Stimulated activated naive CD4-positive, alpha-beta T cell (primary cell): ENCODE measurements at regions not wholly inside any gene's neighbourhood (a gene's known extent, or its start where the extent isn't known, plus 50 kb on each side); places are given as distances from the start of the nearest gene placed in this dataset.
"Not testable (repeated sequence)": the region's sequence is repeated elsewhere in the genome, so short reads cannot be mapped to it uniquely, and the experiment has no call there.

Source experiments
- DNase-seq, 6 experiments: peaks; one replicate each; lab custom pipeline; 2025; lab: John Stamatoyannopoulos, UW

DNA sequence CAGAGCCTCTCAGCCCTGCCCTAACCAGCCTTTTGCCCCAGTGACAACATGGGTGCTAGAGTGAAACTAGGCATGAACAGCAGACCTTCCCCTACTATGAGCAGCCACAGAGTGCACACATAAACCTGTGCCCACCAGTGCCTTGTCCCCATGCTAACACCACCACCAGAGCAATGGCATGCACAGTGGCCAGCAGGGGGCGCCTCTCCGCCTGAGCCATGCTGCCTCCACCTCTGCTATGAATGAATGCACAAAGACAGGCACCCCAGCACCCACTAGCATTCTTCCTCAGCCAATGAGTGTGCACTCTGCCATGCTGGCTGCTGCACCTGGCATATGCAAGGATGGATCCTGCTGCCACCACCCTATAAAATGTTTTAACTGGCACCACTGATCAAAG is 286.9 kb upstream of the FGF16 start:
- DNase-seq = peak in 1 of 6 experiments; percentile 3

DNA sequence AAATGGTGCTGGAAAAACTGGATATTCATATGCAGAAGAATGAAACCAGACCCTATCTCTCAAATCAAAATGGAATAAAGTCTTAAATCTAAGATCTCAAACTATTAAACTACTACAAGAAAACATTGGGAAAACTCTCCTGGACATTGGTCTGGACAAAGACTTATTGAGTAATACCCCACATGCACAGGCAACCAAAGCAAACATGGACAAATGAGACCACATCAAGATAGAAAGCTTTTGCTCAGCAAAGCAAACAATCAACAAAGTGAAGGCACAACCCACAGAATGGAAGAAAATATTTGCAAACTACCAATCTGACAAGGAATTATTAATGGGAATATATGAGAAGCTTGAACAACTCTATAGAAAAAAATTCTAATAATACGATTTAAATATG is 284.4 kb upstream of the FGF16 start:
- DNase-seq = no peak

DNA sequence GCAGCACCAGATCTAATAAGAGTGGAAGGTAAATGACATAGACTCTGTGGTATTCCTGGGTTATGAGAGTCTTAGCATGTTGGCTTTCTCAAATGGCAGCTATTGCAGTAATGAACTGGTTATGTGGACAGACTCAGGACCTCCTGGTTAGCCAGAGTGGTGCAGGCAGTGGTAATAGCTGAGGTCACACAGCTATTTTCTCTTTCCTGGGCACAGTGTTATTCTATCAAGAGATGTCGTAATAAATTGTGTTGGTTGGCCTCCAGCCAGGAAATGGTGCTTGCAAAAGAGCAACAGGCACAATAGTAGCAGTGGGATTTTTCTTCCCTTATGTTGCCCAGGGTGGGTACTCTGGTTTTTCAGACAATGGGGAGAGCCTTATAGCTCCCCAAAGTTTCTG is 279.2 kb upstream of the FGF16 start:
- DNase-seq = no peak

DNA sequence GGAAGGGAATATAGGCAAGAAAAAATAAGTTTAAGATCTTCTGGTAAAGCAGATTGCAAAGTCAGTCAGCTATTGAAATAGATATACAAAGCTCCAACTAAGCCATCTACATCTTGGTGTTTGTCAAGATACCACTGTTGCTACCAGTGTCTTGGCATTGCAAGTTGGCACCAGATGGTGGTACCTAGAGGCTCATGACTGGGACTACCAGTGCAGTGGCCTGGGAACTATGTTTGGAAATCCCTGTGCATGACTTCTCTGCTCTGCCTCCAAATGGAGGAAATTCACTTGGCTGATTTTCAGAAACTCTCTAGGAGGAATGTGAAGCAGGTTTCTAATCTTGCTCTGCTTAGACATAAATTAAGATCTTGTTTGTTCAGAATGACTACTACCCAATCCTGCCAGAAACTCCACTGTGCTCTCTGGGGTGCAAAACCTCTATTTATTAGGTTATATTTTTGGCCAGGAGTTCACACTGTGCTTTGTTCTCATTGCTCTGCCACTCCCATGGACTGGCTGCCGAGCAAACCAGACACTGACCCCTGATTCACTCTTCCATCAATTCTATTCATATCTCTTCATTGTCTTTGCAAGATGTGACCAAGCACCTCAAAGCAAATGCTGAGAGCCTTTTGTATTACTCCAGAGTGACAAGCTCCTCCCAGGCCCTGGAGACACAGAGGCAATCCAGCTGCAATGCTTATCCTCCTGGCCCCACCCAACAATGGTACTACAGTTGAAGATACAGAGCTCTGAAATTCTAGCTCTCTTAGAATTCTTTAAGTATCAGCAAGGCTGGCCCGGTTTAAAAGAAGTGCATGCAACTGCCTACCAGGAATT is 272.3 kb upstream of the FGF16 start:
- no peak for DNase-seq

DNA sequence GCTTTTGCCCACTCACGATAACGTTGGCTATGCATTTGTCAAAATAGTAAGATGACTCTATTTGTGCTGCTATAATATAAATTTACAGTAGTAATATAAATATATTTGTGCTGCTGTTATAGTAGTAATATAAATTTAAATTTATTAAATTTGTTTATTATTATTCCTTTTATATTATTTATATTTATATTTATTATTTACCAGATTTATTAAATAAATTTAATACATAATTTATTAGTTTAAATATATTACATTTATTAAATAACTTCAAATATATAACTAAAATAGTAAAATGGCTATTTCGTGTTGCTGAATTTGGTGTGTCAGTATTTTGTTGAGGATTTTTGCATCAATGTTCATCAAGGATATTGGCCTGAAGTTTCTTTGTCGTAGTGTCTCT is 246.5 kb upstream of the FGF16 start:
- DNase-seq = no peak

DNA sequence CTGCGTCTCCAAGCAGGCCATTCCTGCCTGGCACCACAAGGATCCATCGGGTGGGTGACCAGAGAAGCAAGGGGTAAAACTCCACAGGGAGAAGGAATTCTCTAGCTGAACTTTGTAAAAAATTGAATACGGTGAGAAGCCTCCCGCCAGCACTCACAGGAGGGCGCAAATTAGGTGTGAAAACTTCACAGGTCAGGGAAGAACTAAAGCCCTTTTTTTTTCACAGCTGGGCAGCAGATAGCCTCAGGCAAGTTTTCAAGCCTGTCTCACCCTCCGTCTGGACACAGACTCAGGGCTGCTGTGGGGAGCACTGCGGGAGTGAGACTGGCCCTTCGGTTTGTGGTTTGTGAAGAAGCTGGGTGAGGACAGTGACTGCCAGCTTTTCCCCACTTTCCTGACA is 224.1 kb upstream of the FGF16 start:
- no peak for DNase-seq

DNA sequence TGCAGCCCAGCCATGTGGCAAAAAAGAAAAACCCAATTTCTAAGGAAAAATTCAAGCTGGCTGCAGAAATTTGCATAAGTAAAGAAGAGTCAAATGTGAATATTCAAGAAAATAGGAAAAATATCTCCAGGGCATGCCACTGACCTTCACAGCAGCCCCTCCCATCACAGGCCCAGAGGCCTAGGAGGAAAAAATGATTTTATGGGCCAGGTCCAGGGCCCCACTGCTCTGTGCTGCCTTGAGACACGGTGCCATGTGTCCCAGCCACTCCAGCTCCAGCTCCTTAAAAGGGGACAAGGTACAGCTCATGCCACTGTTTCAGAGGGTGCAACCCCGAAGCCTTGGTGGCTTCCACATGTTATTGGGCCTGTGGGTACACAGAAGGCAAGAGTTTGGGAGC is 182.7 kb upstream of the FGF16 start:
- DNase-seq = no peak

DNA sequence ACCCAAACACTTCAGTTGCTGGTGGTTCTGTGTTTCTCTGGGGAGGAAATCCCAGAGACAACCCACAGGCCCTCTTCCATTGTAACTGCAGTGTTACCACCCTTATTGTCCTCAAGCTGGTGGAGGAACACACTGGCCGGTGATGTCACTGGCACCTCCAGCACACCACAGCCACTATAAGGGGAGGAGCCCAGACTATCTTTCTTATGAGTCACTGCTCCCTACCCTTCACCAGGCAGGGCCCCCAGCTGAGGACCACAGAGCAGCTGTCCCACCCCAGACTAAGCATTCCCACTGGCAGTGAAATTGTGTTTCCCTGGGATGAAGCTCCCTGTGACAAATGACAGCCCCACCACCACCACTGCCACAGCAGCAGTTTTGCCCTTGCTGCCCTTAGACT is 171.8 kb upstream of the FGF16 start:
- no peak for DNase-seq

DNA sequence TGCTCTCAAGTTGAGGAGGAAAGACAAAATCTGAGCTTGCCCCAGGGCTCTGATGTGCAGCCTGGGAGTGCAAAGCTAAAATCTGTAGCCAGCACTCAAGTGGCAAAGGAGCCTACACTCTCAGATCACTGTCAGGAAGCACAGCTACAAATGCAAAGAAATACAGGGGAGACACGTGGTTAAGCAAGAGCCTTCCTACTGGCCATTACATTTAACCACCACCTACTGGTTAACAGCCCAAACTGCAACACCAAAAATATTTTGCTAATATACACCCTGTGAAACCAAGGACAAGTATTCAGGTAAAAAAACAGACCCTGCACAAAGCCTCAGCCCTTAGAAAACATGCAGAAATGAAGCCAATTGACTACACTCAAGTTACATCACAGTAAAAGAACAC is 170.4 kb upstream of the FGF16 start:
- DNase-seq = no peak

DNA sequence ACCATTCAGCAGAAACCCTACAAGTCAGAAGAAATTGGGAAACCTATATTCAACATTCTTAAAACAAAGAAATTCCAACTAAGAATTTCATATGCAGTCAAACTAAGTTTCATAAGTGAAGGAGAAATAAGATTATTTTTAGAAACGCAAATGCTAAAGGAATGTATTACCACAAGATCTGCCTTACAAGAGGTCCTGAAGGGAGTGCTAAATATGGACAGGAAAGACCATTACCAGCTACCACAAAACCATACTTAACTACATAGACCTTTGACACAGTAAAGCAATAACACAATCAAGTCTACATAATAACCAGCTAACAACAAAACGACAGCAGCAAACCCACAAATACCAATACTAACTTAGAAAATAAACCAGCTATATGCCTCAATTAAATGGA is 169.3 kb upstream of the FGF16 start:
- DNase-seq = no peak

DNA sequence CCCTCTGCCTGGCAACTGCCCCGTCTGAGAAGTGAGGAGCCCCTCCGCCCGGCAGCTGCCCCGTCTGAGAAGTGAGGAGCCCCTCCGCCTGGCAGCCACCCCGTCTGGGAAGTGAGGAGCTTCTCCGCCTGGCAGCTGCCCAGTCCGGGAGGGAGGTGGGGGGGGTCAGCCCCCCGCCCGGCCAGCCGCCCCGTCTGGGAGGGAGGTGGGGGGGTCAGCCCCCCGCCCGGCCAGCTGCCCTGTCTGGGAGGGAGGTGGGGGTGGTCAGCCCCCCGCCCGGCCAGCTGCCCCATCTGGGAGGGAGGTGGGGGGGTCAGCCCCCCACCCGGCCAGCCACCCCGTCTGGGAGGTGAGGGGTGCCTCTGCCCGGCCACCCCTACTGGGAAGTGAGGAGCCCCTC is 167.8 kb upstream of the FGF16 start:
- DNase-seq = not testable (repeated sequence)

DNA sequence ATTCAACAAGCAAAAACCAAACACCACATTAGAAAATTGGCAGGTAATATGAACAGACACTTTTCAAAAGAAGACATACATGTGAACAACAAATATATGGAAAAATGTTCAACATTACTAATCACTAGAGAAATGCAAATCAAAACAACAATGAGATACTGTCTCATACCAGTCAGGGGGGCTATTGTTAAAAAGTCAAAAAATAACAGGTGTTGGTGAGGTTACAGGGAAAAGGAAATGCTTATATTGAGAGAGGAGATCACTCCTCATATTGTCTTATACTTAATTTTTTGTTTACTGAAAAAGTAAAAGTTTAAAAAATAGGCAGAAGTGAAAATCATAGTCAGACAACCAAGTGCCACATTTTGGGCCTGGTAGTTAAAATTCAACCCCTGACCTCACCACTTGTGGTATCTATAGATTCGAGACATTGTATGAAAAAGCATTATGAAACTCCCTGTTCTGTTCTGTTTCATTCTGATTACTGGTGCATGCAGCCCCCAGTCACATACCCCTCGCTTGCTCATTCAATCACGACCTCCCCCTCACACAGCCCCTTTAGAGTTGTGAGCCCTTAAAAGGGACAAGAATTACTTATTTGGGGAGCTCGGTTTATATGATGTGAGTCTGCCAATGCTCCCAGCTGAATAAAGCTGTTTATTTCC is 153.7 kb upstream of the FGF16 start:
- DNase-seq = no peak

DNA sequence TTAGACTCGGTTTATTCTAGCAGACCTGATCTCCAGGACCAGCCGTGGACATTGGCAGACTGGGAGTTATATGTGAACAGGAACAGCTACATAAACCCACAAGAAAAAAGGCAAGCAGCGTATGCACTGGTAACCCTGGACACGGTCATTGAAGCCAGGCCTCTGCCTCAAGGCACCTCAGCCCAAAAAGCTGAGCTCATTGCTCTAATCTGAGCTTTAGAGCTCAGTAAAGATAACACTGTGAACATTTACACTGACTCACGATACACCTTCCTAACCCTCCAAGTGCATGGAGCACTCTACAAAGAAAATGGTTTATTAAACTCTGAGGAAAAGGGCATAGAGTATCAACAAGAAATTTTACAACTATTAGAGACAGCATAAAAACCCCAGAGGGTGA is 148.9 kb upstream of the FGF16 start:
- no peak for DNase-seq

DNA sequence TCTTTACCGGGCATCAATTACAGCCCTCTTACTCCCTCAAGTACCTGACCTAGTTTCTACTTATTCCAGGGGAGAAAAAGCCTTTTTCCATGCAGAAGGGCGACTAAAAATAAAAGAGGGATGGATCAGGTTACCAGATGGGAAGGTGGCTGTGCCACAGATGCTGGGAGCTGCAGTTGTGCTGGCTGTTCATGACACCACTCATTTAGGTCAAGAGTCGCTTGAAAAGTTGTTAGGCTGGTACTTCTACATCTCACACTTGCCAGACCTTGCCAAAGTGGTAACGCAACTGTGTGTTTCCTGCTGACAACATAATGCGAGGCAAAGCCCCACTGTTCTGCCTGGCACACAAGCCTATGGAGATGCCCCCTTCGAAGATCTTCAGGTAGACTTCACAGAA is 148.4 kb upstream of the FGF16 start:
- no peak for DNase-seq

DNA sequence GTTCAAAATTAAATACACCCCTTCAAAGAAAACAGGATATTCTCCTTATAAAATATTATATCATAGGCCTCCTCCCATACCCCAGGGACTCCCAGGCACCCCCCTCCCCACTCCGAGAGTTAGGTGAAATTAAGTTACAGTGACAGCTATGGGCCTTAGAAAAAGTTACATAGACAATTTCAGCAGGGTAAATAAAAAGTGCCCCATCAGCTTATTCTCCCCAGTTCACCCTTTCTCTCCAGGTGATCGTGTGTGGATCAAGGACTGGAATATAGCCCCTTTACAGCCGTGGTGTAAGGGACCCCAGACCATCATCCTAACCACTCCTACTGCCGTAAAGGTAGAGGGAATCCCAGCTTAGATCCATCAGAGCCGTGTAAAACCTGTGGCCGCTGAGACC is 147.6 kb upstream of the FGF16 start:
- DNase-seq = no peak

DNA sequence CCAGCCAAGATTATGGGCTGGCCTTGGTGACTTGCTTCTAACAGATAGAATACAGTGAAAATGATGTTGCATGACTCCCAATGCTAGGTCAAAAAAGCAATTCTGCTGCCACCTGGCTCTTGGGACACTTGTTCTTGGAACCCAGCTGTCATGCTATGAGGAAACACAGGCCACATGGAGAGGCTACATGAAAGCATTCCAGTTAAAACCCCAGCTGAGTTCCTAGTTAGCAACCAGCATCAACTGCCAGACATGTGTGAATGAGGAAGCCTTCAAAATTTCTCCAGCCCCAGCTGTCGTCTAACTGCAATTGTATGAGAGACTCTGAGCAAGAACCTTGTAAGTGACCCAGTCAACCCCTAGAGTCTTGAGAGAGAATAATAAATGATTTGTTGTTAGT is 105.2 kb upstream of the FGF16 start:
- no peak for DNase-seq

DNA sequence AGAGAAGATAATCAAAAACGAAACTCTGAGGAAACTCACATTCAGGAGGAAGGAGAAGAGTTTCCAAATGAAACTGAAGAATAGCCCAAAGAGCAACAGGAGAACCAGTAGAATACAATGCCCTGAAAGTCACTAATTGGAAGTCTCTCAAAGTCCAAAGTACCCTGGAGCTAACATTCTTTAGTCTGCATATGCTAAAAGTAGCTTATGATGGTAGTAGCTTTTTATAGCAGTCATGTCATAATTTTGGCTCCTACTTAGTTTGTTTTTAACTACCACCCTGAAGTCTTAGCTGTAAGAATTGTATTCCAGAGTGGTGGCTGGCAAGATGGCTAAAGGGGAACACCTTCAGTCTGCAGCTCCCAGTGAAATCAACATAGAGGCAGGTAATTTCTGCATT is 100.3 kb upstream of the FGF16 start:
- no peak for DNase-seq

DNA sequence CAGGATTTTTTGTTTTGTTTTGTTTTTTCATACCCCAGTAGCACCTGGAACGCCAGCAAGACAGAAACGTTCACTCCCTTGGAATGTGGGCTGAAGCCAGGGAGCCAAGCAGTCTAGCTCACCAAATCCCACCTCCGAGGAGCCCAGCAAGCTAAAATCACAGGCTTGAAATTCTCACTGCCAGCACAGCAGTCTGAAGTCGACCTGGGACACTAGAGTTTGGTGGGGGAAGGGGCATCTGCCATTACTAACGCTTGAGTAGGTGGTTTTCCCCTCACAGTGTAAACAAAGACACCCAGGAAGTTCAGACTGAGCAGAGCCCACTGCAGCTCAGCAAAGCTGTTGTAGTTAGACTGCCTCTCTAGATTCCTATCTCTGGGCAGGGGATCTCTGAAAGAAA is 99.6 kb upstream of the FGF16 start:
- DNase-seq = no peak

DNA sequence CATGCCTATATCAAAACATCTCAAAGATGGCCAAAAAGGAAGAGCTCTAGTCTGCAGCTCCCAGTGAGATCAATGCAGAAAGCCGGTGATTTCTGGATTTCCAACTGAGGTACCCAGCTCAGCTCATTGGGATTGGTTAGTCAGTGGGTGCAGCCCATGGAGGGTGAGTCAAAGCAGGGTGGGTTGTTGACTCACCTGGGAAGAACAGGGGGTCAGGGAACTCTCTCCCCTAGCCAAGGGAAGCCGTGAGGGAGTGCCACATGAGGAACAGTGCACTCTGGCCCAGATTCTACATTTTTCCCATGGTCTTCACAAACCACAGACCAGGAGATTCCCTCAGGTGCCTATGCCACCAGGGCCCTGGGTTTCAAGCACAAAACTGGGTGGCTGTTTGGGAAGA is 57.3 kb upstream of the FGF16 start:
- DNase-seq = no peak

DNA sequence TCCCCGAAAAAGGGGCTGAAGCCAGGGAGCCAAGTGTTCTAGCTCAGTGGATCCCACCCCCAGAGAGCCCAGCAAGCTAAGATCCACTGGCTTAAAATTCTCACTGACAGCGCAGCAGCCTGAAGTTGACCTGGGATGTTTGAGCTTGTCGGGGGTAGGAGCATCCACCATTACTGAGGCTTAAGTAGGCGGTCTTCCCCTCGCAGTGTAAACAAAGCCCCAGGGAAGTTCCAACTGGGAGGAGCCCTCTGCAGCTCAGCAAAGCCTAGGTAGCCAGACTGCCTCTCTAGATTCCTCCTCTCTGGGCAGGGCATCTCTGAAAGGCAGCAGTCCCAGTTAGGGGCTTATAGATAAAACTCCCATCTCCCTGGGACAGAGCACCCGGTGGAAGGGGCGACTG is 56.8 kb upstream of the FGF16 start:
- DNase-seq = not testable (repeated sequence)

DNA sequence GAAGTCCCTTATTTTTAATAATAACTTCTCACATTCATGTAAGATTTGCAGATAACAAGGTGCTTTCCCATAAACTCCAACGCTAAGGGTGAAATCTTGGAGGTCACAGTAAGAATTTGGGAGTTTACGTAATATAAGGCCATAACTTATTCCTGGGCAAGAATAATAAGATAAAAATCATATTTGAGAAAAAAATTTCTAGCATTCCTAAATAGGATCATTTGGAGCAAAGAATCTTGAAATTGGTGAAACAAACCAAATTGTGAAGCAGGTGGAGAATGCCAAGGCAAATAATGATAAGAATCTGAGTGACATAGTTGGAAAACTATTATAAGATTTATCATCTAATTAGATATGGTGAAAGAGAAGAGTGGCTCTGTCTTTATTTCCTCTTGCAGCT is 50.4 kb upstream of the FGF16 start:
- no peak for DNase-seq
